ENCODE measurements at regions not wholly inside any gene's neighbourhood (a gene's known extent, or its start where the extent isn't known, plus 50 kb on each side); places are given as distances from the start of the nearest gene placed in this dataset.

- TF ChIP-seq CTCF (IDR thresholded peaks at IDR 0.05 in 4 of 5, conservative IDR thresholded peaks at IDR 0.05 in 1 of 5) (no peak), POLR2A (IDR thresholded peaks at IDR 0.05) (no peak)
Observed at GRCh38 chr5:165609871-165610270, 2104.5 kb downstream of the MAT2B start.

Measured in gastrocnemius medialis (tissue), 4 donors.